Osteocyte (in vitro differentiated cells): ENCODE measurements at regions not wholly inside any gene's neighbourhood (a gene's known extent, or its start where the extent isn't known, plus 50 kb on each side); places are given as distances from the start of the nearest gene placed in this dataset.

Experiments
- DNase-seq: peaks from one replicate; pipeline ENCODE4 v3.0.0; 2021; ENCODE audit warnings: mixed read lengths; ENCODE audit not compliant: unreplicated experiment; ENCODE audit errors: extremely low spot score
- H3K27ac Mint-ChIP-seq: one replicate; pipeline ENCODE4 v1.8.0; 2021; ENCODE audit warnings: mild to moderate bottlenecking, mixed read lengths; ENCODE audit not compliant: unreplicated experiment
- H3K27me3 Mint-ChIP-seq: one replicate; pipeline ENCODE4 v1.8.0; 2021; ENCODE audit warnings: mixed read lengths; ENCODE audit not compliant: unreplicated experiment
- H3K36me3 Mint-ChIP-seq: one replicate; pipeline ENCODE4 v1.8.0; 2021; ENCODE audit warnings: mixed read lengths; ENCODE audit not compliant: unreplicated experiment
- H3K4me1 Mint-ChIP-seq: one replicate; pipeline ENCODE4 v1.8.0; 2021; ENCODE audit warnings: mixed read lengths; ENCODE audit not compliant: unreplicated experiment
- H3K4me3 Mint-ChIP-seq: one replicate; pipeline ENCODE4 v1.8.0; 2021; ENCODE audit warnings: mild to moderate bottlenecking, moderate library complexity, mixed read lengths; ENCODE audit not compliant: unreplicated experiment
- H3K9me3 Mint-ChIP-seq: one replicate; pipeline ENCODE4 v1.8.0; 2021; ENCODE audit warnings: mixed read lengths; ENCODE audit not compliant: unreplicated experiment
- TF ChIP-seq, protein P1 (sequence below): fragments of 200-600 bp; sonication (generic); IDR thresholded peaks from 2 replicates; pipeline ENCODE4 v1.5.0; 2021; ENCODE audit warnings: antibody characterized with exemption, mild to moderate bottlenecking, moderate library complexity

DNA sequence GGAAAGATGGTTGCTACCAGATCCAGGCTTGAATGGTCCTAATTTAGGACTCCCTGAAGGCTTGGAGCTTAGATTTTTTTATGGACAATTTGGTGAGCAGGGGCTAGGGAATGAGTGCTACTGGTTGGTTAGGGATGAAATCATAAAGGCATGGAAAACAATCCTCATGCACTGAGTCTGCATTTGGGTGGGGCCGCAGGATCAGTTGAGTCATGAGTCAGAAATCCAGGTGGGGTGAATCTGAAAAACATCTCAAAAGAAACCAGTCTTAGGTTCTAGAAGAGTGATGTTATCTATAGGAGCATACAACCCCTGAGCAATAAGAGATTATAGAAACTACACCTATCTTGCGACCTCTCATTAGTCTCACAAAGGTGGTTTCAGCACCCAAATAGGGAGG lies 300.0 kb downstream of the KIF4B start:
- no peaks in the 10 kb centered on the region for H3K36me3 Mint-ChIP-seq
- H3K27ac Mint-ChIP-seq: no peak overlapping the region
- no peak for DNase-seq
- H3K4me3 Mint-ChIP-seq: no peak overlapping the region
- H3K27me3 Mint-ChIP-seq: no peaks in the 10 kb centered on the region
- no peaks in the 10 kb centered on the region for H3K4me1 Mint-ChIP-seq
- H3K9me3 Mint-ChIP-seq: peaks cover 4% of the 10 kb centered on the region
- TF ChIP-seq, protein P1, sequence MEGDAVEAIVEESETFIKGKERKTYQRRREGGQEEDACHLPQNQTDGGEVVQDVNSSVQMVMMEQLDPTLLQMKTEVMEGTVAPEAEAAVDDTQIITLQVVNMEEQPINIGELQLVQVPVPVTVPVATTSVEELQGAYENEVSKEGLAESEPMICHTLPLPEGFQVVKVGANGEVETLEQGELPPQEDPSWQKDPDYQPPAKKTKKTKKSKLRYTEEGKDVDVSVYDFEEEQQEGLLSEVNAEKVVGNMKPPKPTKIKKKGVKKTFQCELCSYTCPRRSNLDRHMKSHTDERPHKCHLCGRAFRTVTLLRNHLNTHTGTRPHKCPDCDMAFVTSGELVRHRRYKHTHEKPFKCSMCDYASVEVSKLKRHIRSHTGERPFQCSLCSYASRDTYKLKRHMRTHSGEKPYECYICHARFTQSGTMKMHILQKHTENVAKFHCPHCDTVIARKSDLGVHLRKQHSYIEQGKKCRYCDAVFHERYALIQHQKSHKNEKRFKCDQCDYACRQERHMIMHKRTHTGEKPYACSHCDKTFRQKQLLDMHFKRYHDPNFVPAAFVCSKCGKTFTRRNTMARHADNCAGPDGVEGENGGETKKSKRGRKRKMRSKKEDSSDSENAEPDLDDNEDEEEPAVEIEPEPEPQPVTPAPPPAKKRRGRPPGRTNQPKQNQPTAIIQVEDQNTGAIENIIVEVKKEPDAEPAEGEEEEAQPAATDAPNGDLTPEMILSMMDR: no peak

DNA sequence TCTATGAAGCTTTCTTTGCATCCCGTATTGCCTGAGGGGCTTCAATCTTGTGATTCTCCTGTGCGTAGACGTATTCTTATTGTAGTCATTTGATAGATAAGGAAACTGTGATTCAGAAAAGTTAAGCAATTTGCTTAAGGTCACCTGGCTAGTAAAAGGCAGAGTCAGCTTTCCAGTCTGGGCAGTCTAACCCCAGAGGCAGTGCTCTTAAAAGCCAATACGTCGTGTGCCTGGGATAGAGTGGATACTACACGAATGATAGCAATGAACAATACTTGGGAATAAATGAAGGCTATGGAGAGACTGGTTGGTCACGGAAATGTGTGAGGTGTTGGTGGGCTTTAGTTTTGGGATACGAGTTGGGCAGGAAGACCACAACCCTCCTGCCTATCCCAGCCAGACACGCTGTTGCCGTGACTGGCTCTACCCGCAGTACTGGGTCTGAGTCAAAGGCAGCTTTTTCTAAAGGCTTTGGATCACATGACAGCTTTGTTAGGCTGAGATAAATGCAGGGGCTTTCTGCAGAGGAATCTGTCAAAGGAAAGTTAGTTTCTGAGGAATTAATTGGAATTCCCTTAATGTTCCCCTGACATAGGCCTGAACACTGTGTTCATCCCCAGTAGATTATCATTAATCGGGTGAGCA lies 302.6 kb downstream of the KIF4B start:
- Mint-ChIP-seq H3K9me3 (peaks cover 8% of the 10 kb centered on the region), H3K4me1 (no peaks in the 10 kb centered on the region), H3K27me3 (no peaks in the 10 kb centered on the region), H3K4me3 (no peak overlapping the region), H3K27ac (no peak overlapping the region), H3K36me3 (no peaks in the 10 kb centered on the region)
- no peak for DNase-seq
- TF ChIP-seq, protein P1: no peak

DNA sequence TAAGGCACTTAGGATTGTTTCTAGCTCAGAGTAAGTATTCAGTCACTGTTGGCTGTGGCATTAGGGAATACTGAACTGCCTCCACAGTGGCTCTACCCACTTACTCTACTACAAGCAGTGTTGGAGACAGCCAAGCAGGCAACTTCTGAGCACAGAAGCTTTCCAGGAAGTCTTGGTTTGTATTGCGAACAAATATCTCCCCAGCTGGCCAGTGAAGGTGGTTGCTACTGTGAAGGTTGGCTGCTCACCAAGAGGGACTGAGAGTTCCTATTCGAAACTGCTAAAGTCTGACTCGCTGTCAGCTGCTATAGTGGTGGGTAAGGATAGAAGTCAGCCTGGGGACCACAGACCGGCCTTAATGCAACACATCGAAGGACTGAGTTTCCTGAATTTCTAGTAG lies 319.1 kb downstream of the KIF4B start:
- TF ChIP-seq, protein P1: no peak
- Mint-ChIP-seq H3K27ac (no peak overlapping the region), H3K4me3 (no peak overlapping the region), H3K36me3 (no peaks in the 10 kb centered on the region), H3K4me1 (no peaks in the 10 kb centered on the region), H3K9me3 (peaks cover 6% of the 10 kb centered on the region), H3K27me3 (no peaks in the 10 kb centered on the region)
- DNase-seq: no peak

DNA sequence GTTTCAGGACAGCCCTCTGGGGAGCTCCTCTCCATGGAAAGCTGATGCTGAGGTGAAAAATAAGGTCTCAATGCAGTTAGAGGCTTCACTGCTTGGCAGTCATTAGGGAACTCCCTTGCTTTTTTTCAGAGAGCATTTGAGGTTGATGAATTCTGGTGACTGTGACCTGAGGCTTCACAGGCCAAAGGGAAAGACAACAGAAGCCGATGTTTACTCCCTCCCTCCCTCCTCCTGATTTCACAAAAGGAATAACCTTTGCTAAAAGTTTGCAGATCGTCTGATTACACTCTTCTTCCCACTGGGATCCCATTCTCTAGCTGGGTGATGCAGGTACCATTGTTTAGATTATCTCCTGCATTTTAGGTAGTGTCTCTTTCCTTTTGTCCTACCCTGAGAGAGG lies 329.4 kb downstream of the KIF4B start:
- no peak for DNase-seq
- Mint-ChIP-seq H3K4me1 (no peaks in the 10 kb centered on the region), H3K27ac (no peak overlapping the region), H3K36me3 (no peaks in the 10 kb centered on the region), H3K4me3 (no peak overlapping the region), H3K9me3 (peaks cover 6% of the 10 kb centered on the region), H3K27me3 (no peaks in the 10 kb centered on the region)
- TF ChIP-seq, protein P1: no peak

DNA sequence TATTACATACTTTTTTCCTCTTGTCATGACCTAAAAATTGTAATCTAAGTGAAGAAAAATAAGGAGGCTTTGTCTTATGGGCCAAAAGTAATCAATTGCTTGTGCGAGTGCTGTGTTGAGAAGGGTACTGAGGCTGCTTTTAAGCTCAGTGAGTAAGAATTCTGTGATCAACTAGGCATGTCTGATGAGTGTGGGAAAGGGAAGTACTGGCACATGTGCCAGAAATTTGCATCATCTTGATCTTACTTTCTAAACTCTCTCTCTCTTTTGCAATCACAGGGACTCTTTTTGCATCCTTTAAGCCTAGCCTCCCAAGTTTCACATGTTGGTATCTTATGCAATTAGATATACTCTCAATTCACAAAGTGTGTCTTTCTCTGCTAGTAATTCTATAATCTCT lies 329.9 kb downstream of the KIF4B start:
- Mint-ChIP-seq H3K4me3 (no peak overlapping the region), H3K27ac (no peak overlapping the region)
- no peak for DNase-seq

More for the DNA sequence above, 329.9 kb downstream of the KIF4B start:
- TF ChIP-seq, protein P1: no peak
- H3K9me3 Mint-ChIP-seq: peaks cover 11% of the 10 kb centered on the region
- H3K4me1 Mint-ChIP-seq: no peaks in the 10 kb centered on the region
- no peaks in the 10 kb centered on the region for H3K27me3 Mint-ChIP-seq
- no peaks in the 10 kb centered on the region for H3K36me3 Mint-ChIP-seq
